ENCODE measurements at regions not wholly inside any gene's neighbourhood (a gene's known extent, or its start where the extent isn't known, plus 50 kb on each side); places are given as distances from the start of the nearest gene placed in this dataset.

DNA sequence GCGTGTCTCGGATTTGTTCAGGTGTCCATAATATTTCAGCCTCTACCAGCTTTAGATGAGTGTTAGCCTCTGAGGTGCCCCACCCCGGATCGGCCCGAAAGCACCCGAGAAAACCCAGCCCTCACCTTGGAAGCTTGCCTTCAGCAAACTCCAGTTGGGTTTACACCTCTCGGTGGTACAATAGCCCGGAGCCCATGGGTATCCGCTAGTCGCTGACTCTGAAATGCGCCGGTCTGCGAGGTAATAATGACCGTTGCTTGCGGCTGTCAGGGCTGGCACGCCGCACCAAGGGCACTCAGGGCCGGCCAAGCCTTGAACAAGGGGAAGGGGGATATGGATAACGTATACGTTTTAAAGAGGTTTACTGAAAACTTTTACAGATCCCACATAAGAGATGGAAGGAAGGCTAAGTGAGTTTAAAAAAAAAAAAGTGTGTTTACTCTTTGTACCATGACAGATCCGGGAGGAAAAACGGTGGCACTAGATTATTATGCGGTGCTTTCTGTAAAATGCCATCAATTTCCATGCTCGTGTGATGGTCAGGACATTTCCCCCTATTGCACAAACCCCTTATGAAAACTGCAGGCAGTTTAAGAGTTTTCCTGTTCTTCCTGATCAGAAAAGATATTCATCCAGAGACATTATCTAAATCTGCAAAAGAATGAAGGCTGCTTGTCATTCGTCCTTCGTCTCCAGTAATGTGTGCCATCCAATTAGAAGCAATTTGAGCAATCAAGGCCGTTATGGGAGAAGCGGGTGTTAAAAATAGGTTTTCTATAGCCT lies 124.2 kb downstream of the TMEM161B start:
- no peak overlapping the region for H3K4me2 ChIP-seq
- H2AFZ ChIP-seq (ENCODE audit: low read depth): no peak overlapping the region
- no peak overlapping the region for H3K4me3 ChIP-seq (IDR thresholded peaks at IDR 0.05; ENCODE audit: insufficient read depth, low read depth, low read length)
- H3K27ac ChIP-seq: no peak overlapping the region
- H4K20me1 ChIP-seq (ENCODE audit: insufficient read depth): no peaks in the 10 kb centered on the region
- H3K27me3 ChIP-seq (ENCODE audit: insufficient read depth, low read depth): no peaks in the 10 kb centered on the region
- no peak for TF ChIP-seq CTCF (conservative IDR thresholded peaks at IDR 0.05; ENCODE audit: low read depth, low read length)
- no peaks in the 10 kb centered on the region for H3K79me2 ChIP-seq (ENCODE audit: insufficient read depth, low read depth)
- H3K9ac ChIP-seq: no peak overlapping the region
- H3K36me3 ChIP-seq (ENCODE audit: insufficient read depth): no peaks in the 10 kb centered on the region
- no peaks in the 10 kb centered on the region for H3K4me1 ChIP-seq (ENCODE audit: low read depth, poor library complexity, severe bottlenecking)

DNA sequence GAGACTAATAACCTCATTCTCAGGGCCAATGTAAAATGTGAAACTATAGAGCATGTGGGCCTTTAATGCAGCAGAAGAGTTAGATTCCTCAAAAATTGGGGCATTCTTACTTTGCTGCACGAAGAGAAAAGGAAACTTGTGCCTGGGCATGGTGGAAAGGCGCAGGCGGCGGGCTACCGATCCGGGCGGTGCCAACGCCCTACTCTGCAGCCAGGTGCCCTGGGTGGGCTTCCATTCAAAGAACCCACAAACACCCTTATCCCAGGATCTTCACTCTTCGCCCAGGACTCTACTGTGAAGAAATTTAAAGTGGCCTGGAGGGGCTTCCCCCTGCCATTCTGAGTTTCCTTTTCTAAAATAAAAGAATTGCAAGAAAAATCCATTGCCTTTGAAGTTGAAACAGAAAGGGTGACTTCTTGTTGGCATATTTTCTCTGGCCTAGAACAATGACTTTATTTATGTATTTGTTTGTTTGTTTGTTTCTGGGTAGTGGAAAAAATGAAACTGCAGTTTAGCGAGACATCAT lies 124.9 kb downstream of the TMEM161B start:
- Histone ChIP-seq H3K4me2 (no peak overlapping the region), H3K36me3 (ENCODE audit: insufficient read depth) (no peaks in the 10 kb centered on the region), H3K4me1 (ENCODE audit: low read depth, poor library complexity, severe bottlenecking) (no peaks in the 10 kb centered on the region), H3K27me3 (ENCODE audit: insufficient read depth, low read depth) (no peaks in the 10 kb centered on the region), H3K4me3 (IDR thresholded peaks at IDR 0.05; ENCODE audit: insufficient read depth, low read depth, low read length) (no peak overlapping the region), H3K79me2 (ENCODE audit: insufficient read depth, low read depth) (no peaks in the 10 kb centered on the region), H4K20me1 (ENCODE audit: insufficient read depth) (no peaks in the 10 kb centered on the region), H3K27ac (no peak overlapping the region), H2AFZ (ENCODE audit: low read depth) (no peak overlapping the region), H3K9ac (no peak overlapping the region)
- TF ChIP-seq CTCF (conservative IDR thresholded peaks at IDR 0.05; ENCODE audit: low read depth, low read length): no peak

- H2AFZ ChIP-seq (ENCODE audit: low read depth): peak overlapping the region; percentile 91; the same call in 1 of the 2 replicates
- H3K4me3 ChIP-seq (IDR thresholded peaks at IDR 0.05; ENCODE audit: insufficient read depth, low read depth, low read length): no peak overlapping the region
- H3K4me1 ChIP-seq (ENCODE audit: low read depth, poor library complexity, severe bottlenecking): no peaks in the 10 kb centered on the region
- no peaks in the 10 kb centered on the region for H4K20me1 ChIP-seq (ENCODE audit: insufficient read depth)
- no peak overlapping the region for H3K27ac ChIP-seq
- H3K9ac ChIP-seq: no peak overlapping the region
- H3K4me2 ChIP-seq: no peak overlapping the region
- no peaks in the 10 kb centered on the region for H3K36me3 ChIP-seq (ENCODE audit: insufficient read depth)
- no peak for TF ChIP-seq CTCF (conservative IDR thresholded peaks at IDR 0.05; ENCODE audit: low read depth, low read length)
- H3K79me2 ChIP-seq (ENCODE audit: insufficient read depth, low read depth): no peaks in the 10 kb centered on the region
- no peaks in the 10 kb centered on the region for H3K27me3 ChIP-seq (ENCODE audit: insufficient read depth, low read depth)
Measured at GRCh38 chr5:88142886-88143692, 125.6 kb downstream of the TMEM161B start.

GRCh38 chr5:88142636-88142885 lies 126.1 kb downstream of the TMEM161B start:
- Histone ChIP-seq H4K20me1 (ENCODE audit: insufficient read depth) (no peaks in the 10 kb centered on the region), H3K4me2 (peak overlapping the region; percentile 66; the same call in 1 of the 2 replicates), H2AFZ (ENCODE audit: low read depth) (peak overlapping the region; percentile 91), H3K27ac (no peak overlapping the region), H3K27me3 (ENCODE audit: insufficient read depth, low read depth) (no peaks in the 10 kb centered on the region), H3K4me1 (ENCODE audit: low read depth, poor library complexity, severe bottlenecking) (no peaks in the 10 kb centered on the region), H3K4me3 (IDR thresholded peaks at IDR 0.05; ENCODE audit: insufficient read depth, low read depth, low read length) (no peak overlapping the region), H3K79me2 (ENCODE audit: insufficient read depth, low read depth) (no peaks in the 10 kb centered on the region), H3K36me3 (ENCODE audit: insufficient read depth) (no peaks in the 10 kb centered on the region), H3K9ac (no peak overlapping the region)
- no peak for TF ChIP-seq CTCF (conservative IDR thresholded peaks at IDR 0.05; ENCODE audit: low read depth, low read length)
